SK-N-SH (cell line): ENCODE measurements at regions not wholly inside any gene's neighbourhood (a gene's known extent, or its start where the extent isn't known, plus 50 kb on each side); places are given as distances from the start of the nearest gene placed in this dataset.

Source experiments
- CTCF ChIA-PET: fragments of 300-600, 350-600 bp; formaldehyde crosslinking; extraction: SDS; loops from one replicate; lab custom pipeline; 2021; lab: Yijun Ruan, JAX
- POLR2A ChIA-PET: fragments of 350-600 bp; sonication (Branson Sonifier 250); formaldehyde crosslinking; extraction: SDS; loops from one replicate; lab custom pipeline; 2020; ENCODE audit warnings: antibody characterized with exemption, inconsistent platforms; lab: Yijun Ruan, JAX
- DNase-seq: peaks from one replicate; pipeline ENCODE4 v3.0.0; 2012
- H2AFZ ChIP-seq: fragments of 200-600 bp; sonication (generic); 2 replicates; pipeline ENCODE4 v1.8.1; 2016; ENCODE audit warnings: antibody characterized with exemption, mild to moderate bottlenecking, low read depth
- H3F3A ChIP-seq: fragments of 200-600 bp; sonication (generic); replicated peaks from 2 replicates; pipeline ENCODE3; 2016; ENCODE audit warnings: antibody characterized with exemption, mild to moderate bottlenecking; ENCODE audit not compliant: insufficient read depth
- H3K27ac ChIP-seq, 2 experiments: fragments of 200-500 bp in 1 of 2; fragments of 200-600 bp in 1 of 2; sonication (Bioruptor generic) in 1 of 2; sonication (generic), shearing (Covaris generic) in 1 of 2; 2 replicates each; pipeline versions ENCODE4 v1.5.1 to v1.6.1; 2014 to 2016; ENCODE audit warnings: low read depth in 2 of 2, inconsistent platforms in 1 of 2, low read length in 1 of 2, mild to moderate bottlenecking in 1 of 2, mixed read lengths in 1 of 2
- H3K27me3 ChIP-seq: fragments of 200-600 bp; sonication (generic), shearing (Covaris generic); 2 replicates; pipeline ENCODE4 v1.6.1; 2016; ENCODE audit warnings: mixed run types; ENCODE audit not compliant: insufficient read depth
- H3K36me3 ChIP-seq, 2 experiments: fragments of 200-500 bp in 1 of 2; fragments of 200-600 bp in 1 of 2; sonication (Bioruptor generic) in 1 of 2; sonication (generic) in 1 of 2; replicated peaks in 1 of 2; 2 replicates each; pipeline versions ENCODE3 to v1.5.1; 2014 to 2016; ENCODE audit warnings: low read length in 1 of 2, mild to moderate bottlenecking in 1 of 2; ENCODE audit not compliant: insufficient read depth in 2 of 2, control insufficient read depth in 1 of 2
- H3K4me1 ChIP-seq, 2 experiments: fragments of 200-500 bp in 1 of 2; fragments of 200-600 bp in 1 of 2; sonication (Bioruptor generic) in 1 of 2; sonication (generic), shearing (Covaris generic) in 1 of 2; 2 replicates each; pipeline versions ENCODE4 v1.5.1 to v1.6.1; 2014 to 2016; ENCODE audit warnings: low read depth in 1 of 2, low read length in 1 of 2, mixed run types in 1 of 2; ENCODE audit not compliant: insufficient read depth in 2 of 2, control insufficient read depth in 1 of 2
- H3K4me2 ChIP-seq: fragments of 200-600 bp; sonication (generic), shearing (Covaris generic); 2 replicates; pipeline ENCODE4 v1.6.1; 2017; ENCODE audit warnings: mixed run types
- H3K4me3 ChIP-seq, 2 experiments: fragments of 200-500 bp in 1 of 2; fragments of 200-600 bp in 1 of 2; sonication (Bioruptor generic) in 1 of 2; sonication (generic), shearing (Covaris generic) in 1 of 2; 2 replicates each; pipeline versions ENCODE4 v1.5.1 to v1.8.1; 2014 to 2016; ENCODE audit warnings: low read depth in 2 of 2, inconsistent platforms in 1 of 2, low read length in 1 of 2, mild to moderate bottlenecking in 1 of 2, mixed read lengths in 1 of 2, moderate library complexity in 1 of 2
- H3K79me2 ChIP-seq: fragments of 200-600 bp; sonication (generic); 2 replicates; pipeline ENCODE4 v1.8.1; 2017; ENCODE audit warnings: mild to moderate bottlenecking; ENCODE audit not compliant: insufficient read depth
- H3K9ac ChIP-seq: fragments of 200-600 bp; sonication (generic); 2 replicates; pipeline ENCODE4 v1.6.1; 2017; ENCODE audit warnings: mixed run types
- H3K9me2 ChIP-seq: fragments of 200-600 bp; sonication (generic); 2 replicates; pipeline ENCODE4 v1.6.1; 2017; ENCODE audit warnings: mixed run types
- H3K9me3 ChIP-seq: fragments of 200-600 bp; sonication (generic); 2 replicates; pipeline ENCODE4 v1.6.1; 2017; ENCODE audit warnings: mixed run types, mild to moderate bottlenecking, moderate library complexity
- H4K20me1 ChIP-seq: fragments of 200-600 bp; sonication (generic); 2 replicates; pipeline ENCODE4 v1.6.1; 2017; ENCODE audit warnings: mild to moderate bottlenecking, mixed run types; ENCODE audit not compliant: insufficient read depth
- CTCF ChIP-seq: fragments of 200-600 bp; sonication (generic); IDR thresholded peaks from 2 replicates; pipeline ENCODE4 v1.6.1; 2017; ENCODE audit warnings: antibody characterized with exemption, mild to moderate bottlenecking, moderate library complexity
- ELF1 ChIP-seq: IDR thresholded peaks from 2 replicates; pipeline ENCODE4 v1.4.0; 2012
- EP300 ChIP-seq, 2 experiments: IDR thresholded peaks; 2 replicates each; pipeline versions ENCODE4 v1.4.0 to v1.6.1; 2012; ENCODE audit warnings: borderline replicate concordance in 1 of 2, low read depth in 1 of 2, low read length in 1 of 2
- EZH2phosphoT487 ChIP-seq: fragments of 200-600 bp; sonication (generic); IDR thresholded peaks from 2 replicates; pipeline ENCODE4 v1.6.1; 2017; ENCODE audit warnings: low read depth, mixed run types, mild to moderate bottlenecking, antibody characterized with exemption, moderate library complexity, borderline replicate concordance
- FOXJ3 ChIP-seq: sonication (generic); formaldehyde crosslinking; IDR thresholded peaks from 2 replicates; pipeline ENCODE4 v1.5.1; 2020; ENCODE audit warnings: mild to moderate bottlenecking, missing genetic modification reagents
- GATA2 ChIP-seq: sonication (generic); formaldehyde crosslinking; IDR thresholded peaks from 2 replicates; pipeline ENCODE4 v1.5.0; 2020; ENCODE audit warnings: mild to moderate bottlenecking, missing genetic modification reagents
- JUND ChIP-seq: IDR thresholded peaks from 2 replicates; pipeline ENCODE4 v1.4.0; 2012
- MAX ChIP-seq: IDR thresholded peaks from 2 replicates; pipeline ENCODE4 v1.4.0; 2012; ENCODE audit warnings: low read depth
- MEF2A ChIP-seq: IDR thresholded peaks from 2 replicates; pipeline ENCODE4 v1.4.0; 2012; ENCODE audit warnings: low read depth, borderline replicate concordance
- NFIC ChIP-seq: IDR thresholded peaks from 2 replicates; pipeline ENCODE4 v1.4.0; 2012; ENCODE audit warnings: borderline replicate concordance
- NRF1 ChIP-seq: IDR thresholded peaks from 2 replicates; pipeline ENCODE4 v1.6.1; 2012; ENCODE audit warnings: low read depth, mild to moderate bottlenecking, low read length
- POLR2AphosphoS5 ChIP-seq: IDR thresholded peaks from 2 replicates; pipeline ENCODE4 v1.6.1; 2012; ENCODE audit warnings: low read depth, low read length
- RCOR1 ChIP-seq: fragments of 150-350 bp; IDR thresholded peaks from 2 replicates; pipeline ENCODE4 v1.6.1; 2017; ENCODE audit warnings: antibody characterized with exemption, low read length
- RFX5 ChIP-seq: IDR thresholded peaks from 2 replicates; pipeline ENCODE4 v1.6.1; 2012; ENCODE audit warnings: mild to moderate bottlenecking, improper control_type of control experiment, low read length
- RXRA ChIP-seq: IDR thresholded peaks from 2 replicates; pipeline ENCODE4 v1.4.0; 2012; ENCODE audit warnings: low read depth, mild to moderate bottlenecking, borderline replicate concordance
- SIN3A ChIP-seq: IDR thresholded peaks from 2 replicates; pipeline ENCODE4 v1.6.1; 2012; ENCODE audit warnings: low read depth, mild to moderate bottlenecking, low read length, moderate library complexity, borderline replicate concordance
- TAF1 ChIP-seq: IDR thresholded peaks from 2 replicates; pipeline ENCODE4 v1.6.1; 2012; ENCODE audit warnings: low read depth, mild to moderate bottlenecking, low read length, moderate library complexity, borderline replicate concordance
- TCF12 ChIP-seq: IDR thresholded peaks from 2 replicates; pipeline ENCODE4 v1.4.0; 2012
- TEAD4 ChIP-seq: IDR thresholded peaks from 2 replicates; pipeline ENCODE4 v1.4.0; 2012; ENCODE audit warnings: mild to moderate bottlenecking, borderline replicate concordance; ENCODE audit not compliant: insufficient read depth
- USF2 ChIP-seq: fragments of 150-350 bp; IDR thresholded peaks from 2 replicates; pipeline ENCODE4 v1.6.1; 2017; ENCODE audit warnings: antibody characterized with exemption, low read length, low read depth, borderline replicate concordance
- YY1 ChIP-seq: IDR thresholded peaks from 2 replicates; pipeline ENCODE4 v1.4.0; 2012; ENCODE audit warnings: low read depth, mild to moderate bottlenecking
- WGBS: methylation state at CpG from one replicate; pipeline ENCODE4 v1.1.6; 2017; ENCODE audit warnings: low lambda C conversion rate; 5-methylcytosine and 5-hydroxymethylcytosine counted together

- POLR2A ChIA-PET: no interaction called here
- H3K9me2 ChIP-seq: no peaks in the 10 kb centered on the region
- TF ChIP-seq EP300 (IDR thresholded peaks at IDR 0.05; ENCODE audit: borderline replicate concordance in 1 of 2, low read depth in 1 of 2, low read length in 1 of 2) (no peak), SIN3A (no peak), RXRA (no peak), NFIC (no peak), TEAD4 (no peak), CTCF (no peak), JUND (no peak), USF2 (no peak), MAX (no peak), RCOR1 (no peak), FOXJ3 (CRISPR knock-in tag) (no peak), POLR2AphosphoS5 (no peak), NRF1 (no peak), ELF1 (no peak), EZH2phosphoT487 (no peak), TAF1 (no peak), YY1 (no peak)
Measured at GRCh38 chr18:40325988-40326387, 1629.0 kb upstream of the PIK3C3 start.

GRCh38 chr18:40314199-40314598, 1640.8 kb upstream of the PIK3C3 start:
- no peak overlapping the region for H3K9ac ChIP-seq
- H3K27me3 ChIP-seq: no peaks in the 10 kb centered on the region
- DNase-seq: no peak
- WGBS: 12% methylated on average over 2 of the region's 2 CpGs
- H3K4me2 ChIP-seq: no peak overlapping the region
- POLR2A ChIA-PET: no interaction called here
- H3F3A ChIP-seq: no peaks in the 10 kb centered on the region
- H2AFZ ChIP-seq: no peak overlapping the region
- CTCF ChIA-PET: interaction anchor here (0.7 kb wide), 1 partner anchor 1290 kb away, joined by 3 read pairs; no protein-coding TSS in a partner anchor
- H3K4me1 ChIP-seq: no peaks in the 10 kb centered on the region
- H3K9me2 ChIP-seq: no peaks in the 10 kb centered on the region
- no peaks in the 10 kb centered on the region for H4K20me1 ChIP-seq
- H3K36me3 ChIP-seq: no peaks in the 10 kb centered on the region
- no peak overlapping the region for H3K4me3 ChIP-seq
- H3K79me2 ChIP-seq: no peaks in the 10 kb centered on the region
- TF ChIP-seq USF2 (no peak), MEF2A (no peak), GATA2 (CRISPR knock-in tag) (no peak), TCF12 (no peak), TEAD4 (no peak), RFX5 (no peak)
- H3K9me3 ChIP-seq: no peaks in the 10 kb centered on the region
- H3K27ac ChIP-seq: no peak overlapping the region

More at GRCh38 chr18:40325988-40326387, 1629.0 kb upstream of the PIK3C3 start:
- Histone ChIP-seq H3K4me3 (no peak overlapping the region), H3K4me2 (no peak overlapping the region), H4K20me1 (no peaks in the 10 kb centered on the region), H3K4me1 (no peaks in the 10 kb centered on the region), H2AFZ (no peak overlapping the region), H3K36me3 (no peaks in the 10 kb centered on the region), H3K9ac (no peak overlapping the region), H3K9me3 (no peaks in the 10 kb centered on the region), H3K27me3 (no peaks in the 10 kb centered on the region), H3F3A (no peaks in the 10 kb centered on the region), H3K79me2 (no peaks in the 10 kb centered on the region), H3K27ac (no peak overlapping the region)
- 24% methylated on average over 1 of the region's 1 CpG for WGBS
- no peak for DNase-seq
- CTCF ChIA-PET: no interaction called here
